Inflammatory macrophage treated with lipopolysaccharide for 4 hours (primary cell): ENCODE measurements at regions not wholly inside any gene's neighbourhood (a gene's known extent, or its start where the extent isn't known, plus 50 kb on each side); places are given as distances from the start of the nearest gene placed in this dataset.

Source experiments
- DNase-seq: peaks from one replicate; pipeline ENCODE4 v3.0.0-alpha.2; 2020

- DNase-seq, result no peak
Observed at GRCh38 chr13:74706801-74707200, 572.6 kb upstream of the KLF12 start.

GRCh38 chr13:74705438-74705837 lies 571.2 kb upstream of the KLF12 start:
- DNase-seq, result no peak

GRCh38 chr13:74703855-74704387 lies 569.7 kb upstream of the KLF12 start:
- DNase-seq, result no peak

- no peak for DNase-seq
Observed at GRCh38 chr13:74696148-74696922, 562.1 kb upstream of the KLF12 start.

GRCh38 chr13:74695021-74695800 lies 561.0 kb upstream of the KLF12 start:
- no peak for DNase-seq

GRCh38 chr13:74687442-74688182 lies 553.4 kb upstream of the KLF12 start:
- no peak for DNase-seq

GRCh38 chr13:74683411-74683810 lies 549.2 kb upstream of the KLF12 start:
- DNase-seq, result no peak

- DNase-seq, result no peak
Observed at GRCh38 chr13:74682746-74683145, 548.5 kb upstream of the KLF12 start.

- DNase-seq, result no peak
Observed at GRCh38 chr13:74681891-74682290, 547.7 kb upstream of the KLF12 start.

- DNase-seq, result no peak
Observed at GRCh38 chr13:74678308-74678965, 544.2 kb upstream of the KLF12 start.

GRCh38 chr13:74675972-74676371 lies 541.8 kb upstream of the KLF12 start:
- no peak for DNase-seq

GRCh38 chr13:74675182-74675581 lies 541.0 kb upstream of the KLF12 start:
- DNase-seq, result no peak

GRCh38 chr13:74674720-74675119 lies 540.5 kb upstream of the KLF12 start:
- DNase-seq, result no peak

- no peak for DNase-seq
Observed at GRCh38 chr13:74669149-74669548, 534.9 kb upstream of the KLF12 start.

- DNase-seq, result no peak
Observed at GRCh38 chr13:74667656-74668203, 533.5 kb upstream of the KLF12 start.

GRCh38 chr13:74662905-74663304 lies 528.7 kb upstream of the KLF12 start:
- DNase-seq, result no peak

GRCh38 chr13:74661851-74662250 lies 527.6 kb upstream of the KLF12 start:
- DNase-seq, result no peak

GRCh38 chr13:74657765-74658164 lies 523.6 kb upstream of the KLF12 start:
- no peak for DNase-seq

GRCh38 chr13:74651121-74651520 lies 516.9 kb upstream of the KLF12 start:
- no peak for DNase-seq

- DNase-seq, result no peak
Observed at GRCh38 chr13:74647991-74648390, 513.8 kb upstream of the KLF12 start.

- no peak for DNase-seq
Observed at GRCh38 chr13:74647211-74647610, 513.0 kb upstream of the KLF12 start.

- no peak for DNase-seq
Observed at GRCh38 chr13:74646091-74646490, 511.9 kb upstream of the KLF12 start.

- DNase-seq, result no peak
Observed at GRCh38 chr13:74645586-74645985, 511.4 kb upstream of the KLF12 start.
